DND-41 (cell line): ENCODE measurements at regions not wholly inside any gene's neighbourhood (a gene's known extent, or its start where the extent isn't known, plus 50 kb on each side); places are given as distances from the start of the nearest gene placed in this dataset.

Experiments
- CTCF ChIP-seq: IDR thresholded peaks from 2 replicates; pipeline ENCODE4 v1.5.1; 2012; ENCODE audit warnings: borderline replicate concordance, low read length, moderate library complexity, mild to moderate bottlenecking; ENCODE audit not compliant: poor library complexity, severe bottlenecking; ENCODE audit errors: extremely low read depth
- EZH2 ChIP-seq: IDR thresholded peaks from 3 replicates; pipeline ENCODE4 v1.6.1; 2012; ENCODE audit warnings: borderline replicate concordance, low read depth, mild to moderate bottlenecking, moderate library complexity, low read length, inconsistent platforms; ENCODE audit not compliant: severe bottlenecking

- no peak for TF ChIP-seq CTCF
- TF ChIP-seq EZH2 = no peak
Measured at GRCh38 chr5:125325488-125326149, 579.2 kb upstream of the ZNF608 start.
